SH-SY5Y (cell line): ENCODE measurements at regions not wholly inside any gene's neighbourhood (a gene's known extent, or its start where the extent isn't known, plus 50 kb on each side); places are given as distances from the start of the nearest gene placed in this dataset.

Experiments used
- GATA2 ChIP-seq: IDR thresholded peaks from 2 replicates; pipeline ENCODE4 v1.6.1; 2011; ENCODE audit warnings: mild to moderate bottlenecking, low read depth, low read length
- GATA3 ChIP-seq: IDR thresholded peaks from 2 replicates; pipeline ENCODE4 v1.6.1; 2011; ENCODE audit warnings: low read depth, mild to moderate bottlenecking, low read length, moderate library complexity

- TF ChIP-seq GATA2 (no peak), GATA3 (no peak)
Observed at GRCh38 chr9:100756217-100756616, 178.3 kb downstream of the CAVIN4 start.
